GF-D8 (cell line): ENCODE measurements at regions not wholly inside any gene's neighbourhood (a gene's known extent, or its start where the extent isn't known, plus 50 kb on each side); places are given as distances from the start of the nearest gene placed in this dataset.
"Not testable (repeated sequence)": the region's sequence is repeated elsewhere in the genome, so short reads cannot be mapped to it uniquely, and the experiment has no call there.

Experiments used
- DNase-seq: peaks from one replicate; lab custom pipeline; 2025; lab: John Stamatoyannopoulos, UW

DNA sequence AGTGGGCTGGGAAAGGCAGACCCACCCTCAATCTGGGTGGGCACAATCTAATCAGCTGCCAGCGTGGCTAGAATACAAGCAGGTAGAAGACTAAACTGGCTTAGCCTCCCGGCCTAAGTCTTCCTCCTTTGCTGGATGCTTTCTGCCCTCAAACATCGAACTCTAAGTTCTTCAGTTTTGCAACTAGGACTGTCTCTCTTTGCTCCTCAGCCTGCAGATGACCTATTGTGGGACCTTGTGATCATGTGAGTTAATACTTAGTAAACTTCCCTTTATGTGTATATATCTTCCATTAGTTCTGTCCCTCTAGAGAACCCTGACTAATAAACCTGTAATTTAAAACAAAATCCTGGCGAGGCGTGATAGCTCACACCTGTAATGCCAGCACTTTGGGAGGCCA, 51.8 kb upstream of the SLC39A8 start:
- not testable (repeated sequence) for DNase-seq

DNA sequence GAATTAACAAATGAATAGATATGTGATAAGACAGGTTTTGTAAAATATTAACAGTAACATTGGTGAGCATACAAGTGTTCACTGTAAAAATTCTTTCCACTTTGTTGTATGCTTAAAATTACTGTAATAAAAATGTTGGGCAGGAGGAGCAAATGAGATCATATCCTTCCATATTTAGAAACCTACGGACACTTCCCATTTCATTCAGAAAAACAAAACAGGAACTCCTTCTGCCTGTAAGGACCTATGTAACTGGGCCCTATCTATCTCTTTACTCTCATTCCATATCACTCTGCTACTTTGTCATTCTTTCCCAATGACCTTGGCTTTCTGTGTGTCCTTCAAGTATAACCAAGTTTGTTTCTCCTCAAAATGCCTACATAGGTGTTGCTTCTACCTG, 53.7 kb upstream of the SLC39A8 start:
- DNase-seq, result no peak

- no peak for DNase-seq
These were observed 55.6 kb upstream of the SLC39A8 start for GRCh38 chr4:102400898-102401297.

DNA sequence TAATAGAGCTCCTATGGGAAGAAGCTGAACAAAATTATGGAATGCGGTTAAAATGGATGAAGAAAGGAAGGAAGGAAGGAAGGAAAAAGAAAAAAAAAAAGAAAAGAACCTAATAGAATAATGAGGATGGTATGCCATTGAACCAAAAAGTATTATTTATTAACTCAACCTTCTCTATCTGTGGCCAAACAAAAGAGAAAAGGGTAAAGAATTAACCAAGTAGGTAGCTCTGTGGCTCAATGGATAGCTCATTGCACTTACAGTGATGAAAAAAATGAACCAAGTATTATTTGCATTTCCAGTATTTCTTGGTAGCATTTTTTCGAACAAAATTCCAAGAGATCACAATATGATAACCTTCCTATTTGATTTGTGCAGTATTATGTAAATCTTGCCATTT, 56.9 kb upstream of the SLC39A8 start:
- DNase-seq, result no peak

GRCh38 chr4:102403116-102403515, 57.8 kb upstream of the SLC39A8 start:
- no peak for DNase-seq

GRCh38 chr4:102404431-102404969, 59.2 kb upstream of the SLC39A8 start:
- DNase-seq, result no peak

DNA sequence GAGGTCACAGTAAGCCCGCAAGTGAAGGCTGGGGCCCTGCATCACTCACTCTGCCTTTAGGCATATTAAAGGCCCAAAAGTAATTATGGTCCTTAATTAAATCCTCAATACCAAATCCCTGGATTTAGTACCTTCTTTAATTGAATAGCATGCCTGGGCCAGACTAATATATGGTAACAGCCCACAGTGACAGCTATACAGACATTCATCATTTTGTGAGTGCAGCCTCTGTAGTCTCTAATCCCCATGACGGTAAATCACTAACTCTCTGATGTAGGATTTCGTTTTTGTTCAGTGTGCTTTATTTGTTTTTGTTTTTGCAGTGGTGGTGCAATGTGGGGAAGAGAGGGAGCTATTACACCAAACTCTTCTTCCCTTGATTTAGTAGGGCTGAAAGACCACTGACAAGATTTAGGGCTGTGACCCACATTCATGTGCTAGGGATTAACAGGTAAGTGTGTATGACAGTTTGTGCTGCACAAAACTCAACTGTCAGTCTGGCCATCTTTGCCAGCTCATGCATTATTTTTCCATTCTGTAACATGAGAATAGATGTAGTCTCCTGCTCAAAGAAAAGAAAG, 60.6 kb upstream of the SLC39A8 start:
- DNase-seq, result no peak

- DNase-seq, result not testable (repeated sequence)
These were observed 65.6 kb upstream of the SLC39A8 start for GRCh38 chr4:102410884-102411283.

- DNase-seq, result no peak
These were observed 66.1 kb upstream of the SLC39A8 start for GRCh38 chr4:102411408-102411807.

DNA sequence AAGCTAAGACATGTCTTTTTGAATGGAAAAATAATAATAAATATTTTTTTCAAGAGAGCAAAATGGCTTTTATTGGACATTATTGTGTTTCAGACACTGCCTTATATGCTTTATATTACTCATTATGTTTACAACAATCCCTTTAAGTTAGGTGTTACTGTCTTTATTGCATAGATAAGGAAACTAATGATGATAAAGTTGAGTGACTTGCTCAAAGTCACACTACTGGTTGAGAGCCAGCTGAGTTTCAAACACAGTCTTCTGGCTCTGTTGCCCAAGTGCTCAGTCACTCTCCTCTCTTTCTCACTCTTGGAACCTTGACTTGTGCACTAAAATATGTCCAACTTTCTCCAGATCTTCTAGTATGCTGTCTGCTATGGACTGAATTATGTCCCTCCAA, 71.5 kb upstream of the SLC39A8 start:
- no peak for DNase-seq

- DNase-seq, result peak; percentile 12
These were observed 75.5 kb upstream of the SLC39A8 start for GRCh38 chr4:102420563-102421398.

GRCh38 chr4:102422843-102423242, 77.6 kb upstream of the SLC39A8 start:
- no peak for DNase-seq

DNA sequence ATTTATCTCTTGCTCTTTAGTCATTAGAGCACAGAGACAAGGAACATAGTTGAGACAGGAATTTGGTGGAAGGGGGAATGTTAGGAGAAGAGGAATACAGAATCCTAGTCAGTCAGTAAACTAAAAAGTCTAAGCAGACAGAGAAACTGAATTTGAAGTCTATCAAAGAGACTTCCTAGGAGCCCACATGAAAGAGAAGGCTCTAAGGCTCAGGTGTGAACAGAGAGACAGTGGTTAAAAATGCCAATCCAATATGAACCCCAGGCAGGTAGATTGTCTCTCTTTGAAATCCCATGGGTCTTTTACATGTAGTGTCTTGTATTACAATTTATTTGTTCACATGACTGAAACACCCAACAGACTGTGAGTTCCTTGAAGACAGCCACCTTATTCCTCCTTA, 77.8 kb upstream of the NFKB1 start:
- DNase-seq, result no peak

DNA sequence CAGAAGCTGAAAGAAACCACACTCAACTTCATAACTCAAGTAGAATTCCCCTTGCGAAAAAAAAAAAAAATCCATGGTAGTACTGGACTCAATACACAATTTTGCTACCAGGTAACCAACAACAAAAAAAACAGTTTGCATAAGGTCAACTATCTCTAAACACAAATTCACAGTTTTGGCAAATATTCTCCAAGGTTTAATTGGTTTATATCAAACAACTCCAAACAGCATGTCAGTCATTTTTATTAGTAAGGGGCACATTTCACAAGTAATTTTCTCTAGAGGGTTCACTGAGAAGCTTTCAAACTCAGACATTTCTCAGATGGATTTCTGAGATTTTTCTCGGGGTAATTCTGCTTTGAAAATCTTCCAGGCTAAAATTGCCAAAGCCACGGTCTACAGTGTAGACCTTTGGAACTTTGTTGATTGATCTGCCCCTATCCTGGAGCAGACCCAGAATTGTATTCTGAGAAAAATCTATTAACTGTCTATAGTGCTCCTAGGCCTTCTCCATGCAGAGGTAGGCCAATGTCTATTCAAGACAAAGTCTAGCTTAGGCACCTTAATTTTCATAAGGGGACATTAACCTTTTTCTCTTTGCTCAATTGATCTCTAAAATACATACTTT, 73.7 kb upstream of the NFKB1 start:
- DNase-seq, result no peak

DNA sequence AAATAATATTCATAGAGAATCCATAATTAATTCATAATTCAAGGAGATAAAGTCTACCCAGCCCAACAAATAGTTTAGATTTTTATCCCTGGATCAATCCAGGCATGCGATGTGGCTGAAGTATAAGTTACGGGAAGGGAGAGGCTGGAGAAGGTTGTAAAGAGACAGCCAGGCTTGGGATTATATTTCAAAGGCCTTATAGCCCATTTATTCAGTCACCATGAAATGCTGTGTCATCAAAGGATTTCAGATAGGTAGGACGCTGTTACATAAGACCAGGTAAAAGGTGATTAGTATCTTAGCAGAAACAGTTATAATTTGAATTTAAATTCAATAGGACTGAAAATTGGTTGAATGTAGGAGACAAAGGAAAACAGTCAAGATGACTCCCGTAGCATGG, 73.0 kb upstream of the NFKB1 start:
- no peak for DNase-seq

GRCh38 chr4:102429553-102429952, 71.6 kb upstream of the NFKB1 start:
- no peak for DNase-seq

- DNase-seq, result no peak
These were observed 70.7 kb upstream of the NFKB1 start for GRCh38 chr4:102430461-102430910.

- no peak for DNase-seq
These were observed 69.6 kb upstream of the NFKB1 start for GRCh38 chr4:102431608-102431961.

DNA sequence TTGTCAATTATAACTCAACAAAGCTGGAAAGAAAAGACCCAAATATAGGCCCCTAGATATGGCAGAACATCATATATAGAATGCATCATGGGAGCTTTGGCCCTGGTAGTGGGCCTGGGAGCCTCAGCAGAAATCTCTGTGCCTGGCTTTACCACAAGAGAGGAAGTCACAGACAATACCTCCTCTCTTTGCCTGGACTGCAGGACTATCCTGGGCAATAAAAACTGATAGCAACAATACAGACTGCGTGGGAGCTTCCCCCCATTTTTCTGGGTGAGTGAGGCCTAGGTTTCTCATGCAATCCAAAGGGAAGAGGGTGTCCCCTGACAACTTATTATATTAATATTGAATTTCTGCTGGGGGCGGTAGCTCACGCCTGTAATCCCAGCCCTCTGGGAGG, 64.0 kb upstream of the NFKB1 start:
- no peak for DNase-seq

GRCh38 chr4:102438396-102439235, 62.5 kb upstream of the NFKB1 start:
- no peak for DNase-seq

DNA sequence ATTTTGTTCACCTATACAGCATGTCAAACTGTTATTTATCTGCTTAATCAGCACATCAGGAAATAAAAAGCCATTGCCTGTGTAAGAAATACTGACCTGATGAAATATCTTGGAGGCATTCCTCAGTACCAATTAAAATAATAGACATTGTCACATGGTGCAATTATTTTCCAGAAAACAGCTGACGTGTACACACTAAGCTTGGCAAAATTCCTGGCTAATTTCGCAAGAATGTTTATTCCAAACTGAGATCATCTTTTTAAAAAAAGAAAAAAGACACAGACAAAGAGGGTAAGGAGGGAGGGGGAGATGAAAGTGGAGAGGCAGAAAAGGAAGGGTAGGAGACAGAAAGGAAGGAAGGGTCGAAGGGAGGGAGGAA, 61.9 kb upstream of the NFKB1 start:
- no peak for DNase-seq

GRCh38 chr4:102439812-102440211, 61.3 kb upstream of the NFKB1 start:
- DNase-seq, result no peak
